ENCODE measurements at regions not wholly inside any gene's neighbourhood (a gene's known extent, or its start where the extent isn't known, plus 50 kb on each side); places are given as distances from the start of the nearest gene placed in this dataset.
"Not testable (repeated sequence)": the region's sequence is repeated elsewhere in the genome, so short reads cannot be mapped to it uniquely, and the experiment has no call there.

DNA sequence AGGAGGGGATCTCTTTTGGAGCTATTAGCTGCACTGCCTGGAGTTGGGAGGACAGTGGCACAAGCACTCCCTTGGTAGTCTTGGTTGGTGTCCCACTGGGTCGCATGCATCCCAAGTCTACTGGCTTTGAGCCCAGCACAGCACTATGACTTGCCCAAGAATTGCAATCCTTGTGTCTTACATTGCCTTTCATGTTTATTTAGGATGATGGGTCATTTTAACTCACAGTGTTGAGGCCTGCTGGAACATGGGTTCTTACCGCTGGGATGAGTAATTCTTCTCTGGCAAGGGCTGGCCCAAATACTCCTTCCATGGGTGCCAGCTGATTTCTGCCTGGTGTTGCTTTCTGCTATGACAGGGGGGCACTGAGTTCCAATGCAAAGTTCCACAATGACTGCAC lies 185.5 kb downstream of the TEX13C start:
- no peak for DNase-seq (ENCODE audit: low spot score)

DNA sequence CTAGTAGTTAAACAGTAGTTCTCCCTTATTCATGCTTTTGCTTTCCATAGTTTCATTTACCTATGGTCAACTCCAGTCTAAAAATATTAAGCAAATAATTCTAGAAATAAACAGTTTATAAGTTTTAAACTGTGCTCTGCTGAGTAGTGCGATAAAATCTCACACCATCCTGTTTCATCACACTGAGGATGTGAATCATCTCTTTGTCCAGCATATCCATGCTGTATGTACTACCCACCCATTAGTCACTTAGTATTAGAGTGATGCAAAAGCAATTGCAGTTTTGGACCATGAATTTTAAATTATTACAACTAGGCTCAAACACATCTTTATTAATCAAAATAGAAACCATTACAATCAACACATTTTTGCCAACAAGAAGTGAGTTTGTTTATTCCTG lies 187.4 kb downstream of the TEX13C start:
- peak; percentile 32 for DNase-seq (ENCODE audit: low spot score)

- DNase-seq (ENCODE audit: low spot score): no peak
Measured at GRCh38 chrX:125520029-125520428, 200.4 kb downstream of the TEX13C start.

GRCh38 chrX:125522752-125523151 lies 203.1 kb downstream of the TEX13C start:
- DNase-seq (ENCODE audit: low spot score): no peak

GRCh38 chrX:125532411-125533089 lies 212.9 kb downstream of the TEX13C start:
- no peak for DNase-seq (ENCODE audit: low spot score)

GRCh38 chrX:125533352-125533751 lies 213.7 kb downstream of the TEX13C start:
- no peak for DNase-seq (ENCODE audit: low spot score)

- no peak for DNase-seq (ENCODE audit: low spot score)
Measured at GRCh38 chrX:125544031-125544660, 224.5 kb downstream of the TEX13C start.

GRCh38 chrX:125544856-125545255 lies 225.2 kb downstream of the TEX13C start:
- DNase-seq (ENCODE audit: low spot score): no peak

DNA sequence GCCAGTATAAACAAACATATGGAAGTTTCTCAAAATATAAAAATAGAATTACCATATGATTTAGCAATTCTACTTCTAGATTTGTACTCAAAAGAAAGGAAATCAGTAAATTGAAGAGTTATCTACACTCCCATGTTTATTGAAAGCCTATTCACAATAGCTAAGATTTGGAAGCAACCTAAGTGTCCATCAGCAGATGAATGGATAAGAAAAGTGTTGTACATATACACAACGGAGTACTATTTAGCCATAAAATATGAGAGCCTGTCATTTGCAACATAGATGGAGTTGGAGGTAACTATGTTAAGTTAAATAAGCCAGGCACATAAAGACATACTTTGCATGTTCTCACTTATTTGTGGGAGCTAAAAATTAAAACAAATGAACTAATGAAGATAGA lies 257.8 kb downstream of the TEX13C start:
- no peak for DNase-seq (ENCODE audit: low spot score)

GRCh38 chrX:125604448-125604847 lies 284.8 kb downstream of the TEX13C start:
- no peak for DNase-seq (ENCODE audit: low spot score)

DNA sequence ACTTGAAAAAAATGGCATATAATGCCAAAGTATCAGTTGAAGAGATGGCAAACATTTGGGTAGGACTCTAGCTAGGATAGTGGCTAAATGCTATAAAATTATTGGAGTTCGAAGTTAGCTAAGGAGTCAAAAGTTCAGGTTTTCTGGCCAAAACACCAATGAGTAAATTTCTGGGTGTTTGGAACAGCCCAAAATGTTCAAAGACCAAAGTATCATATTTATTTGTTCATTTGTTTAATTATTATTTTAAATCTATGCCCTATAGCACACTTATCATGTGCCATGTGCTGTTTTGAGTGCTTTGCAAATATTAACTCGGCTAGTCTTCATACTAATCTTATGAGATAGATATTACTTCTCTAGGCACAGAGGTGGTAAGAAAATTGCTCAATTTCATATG lies 285.5 kb downstream of the TEX13C start:
- DNase-seq (ENCODE audit: low spot score): no peak

DNA sequence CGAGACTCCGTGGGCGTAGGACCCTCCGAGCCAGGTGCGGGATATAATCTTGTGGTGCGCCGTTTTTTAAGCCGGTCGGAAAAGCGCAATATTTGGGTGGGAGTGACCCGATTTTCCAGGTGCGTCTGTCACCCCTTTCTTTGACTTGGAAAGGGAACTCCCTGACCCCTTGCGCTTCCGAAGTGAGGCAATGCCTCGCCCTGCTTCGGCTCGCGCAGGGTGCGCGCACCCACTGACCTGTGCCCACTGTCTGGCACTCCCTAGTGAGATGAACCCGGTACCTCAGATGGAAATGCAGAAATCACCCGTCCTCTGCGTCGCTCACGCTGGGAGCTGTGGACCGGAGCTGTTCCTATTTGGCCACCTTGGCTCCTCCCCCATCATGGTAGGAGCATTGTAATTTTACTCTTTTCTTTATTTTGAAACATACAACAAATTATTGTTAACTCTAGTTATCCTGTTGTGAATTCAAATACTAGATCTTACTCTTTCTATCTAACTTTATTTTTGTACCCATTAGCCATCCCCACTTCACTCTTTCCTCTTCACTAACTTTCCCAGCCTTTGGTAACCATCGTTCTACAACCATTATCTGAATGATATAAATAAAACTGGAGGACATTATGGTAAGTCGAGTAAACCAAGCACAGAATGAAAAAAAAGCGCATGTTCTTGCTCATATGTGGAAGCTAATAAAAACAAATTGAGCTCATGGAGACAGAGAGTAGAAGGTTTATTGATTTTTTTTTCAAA lies 295.1 kb downstream of the TEX13C start:
- DNase-seq (ENCODE audit: low spot score): not testable (repeated sequence)

GRCh38 chrX:125620715-125621587 lies 301.3 kb downstream of the TEX13C start:
- DNase-seq (ENCODE audit: low spot score): no peak

DNA sequence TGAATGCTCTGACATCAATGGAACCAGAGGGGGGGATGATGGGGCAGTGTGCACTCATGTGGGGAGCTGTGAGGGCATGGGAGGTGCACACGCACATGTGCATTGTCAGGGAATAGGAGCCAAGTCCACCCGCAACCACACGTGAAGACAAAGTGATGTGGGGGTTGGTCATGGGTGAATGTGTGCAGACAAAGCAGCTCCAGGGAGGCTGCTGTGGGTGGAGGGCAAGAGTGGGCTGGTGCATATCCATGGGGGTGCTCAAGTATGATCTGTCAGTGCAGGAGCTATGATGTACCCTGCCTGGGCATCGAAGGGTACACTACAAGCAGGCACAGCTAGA lies 301.9 kb downstream of the TEX13C start:
- DNase-seq (ENCODE audit: low spot score): no peak

- no peak for DNase-seq (ENCODE audit: low spot score)
Measured at GRCh38 chrX:125622899-125623298, 303.2 kb downstream of the TEX13C start.

DNA sequence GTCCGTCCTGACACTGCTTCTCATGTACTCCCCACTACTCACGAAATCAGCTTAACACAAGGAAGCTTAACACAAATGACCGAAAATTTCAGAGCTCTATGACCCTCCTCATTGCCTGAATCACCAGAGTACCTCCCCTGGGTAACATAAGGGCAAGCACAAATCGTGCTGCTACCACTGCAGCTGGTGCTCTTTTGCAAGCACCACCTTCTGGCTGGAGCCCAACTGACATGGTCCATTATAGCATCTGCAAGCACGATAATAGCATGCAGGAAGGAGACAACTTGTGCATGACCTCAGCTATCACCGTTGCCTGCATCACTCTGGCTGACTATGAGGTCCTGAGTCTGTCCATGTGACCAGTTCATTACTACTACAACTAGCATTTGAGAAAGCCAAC lies 308.0 kb downstream of the TEX13C start:
- DNase-seq (ENCODE audit: low spot score): no peak

GRCh38 chrX:125628435-125628834 lies 308.8 kb downstream of the TEX13C start:
- no peak for DNase-seq (ENCODE audit: low spot score)

DNA sequence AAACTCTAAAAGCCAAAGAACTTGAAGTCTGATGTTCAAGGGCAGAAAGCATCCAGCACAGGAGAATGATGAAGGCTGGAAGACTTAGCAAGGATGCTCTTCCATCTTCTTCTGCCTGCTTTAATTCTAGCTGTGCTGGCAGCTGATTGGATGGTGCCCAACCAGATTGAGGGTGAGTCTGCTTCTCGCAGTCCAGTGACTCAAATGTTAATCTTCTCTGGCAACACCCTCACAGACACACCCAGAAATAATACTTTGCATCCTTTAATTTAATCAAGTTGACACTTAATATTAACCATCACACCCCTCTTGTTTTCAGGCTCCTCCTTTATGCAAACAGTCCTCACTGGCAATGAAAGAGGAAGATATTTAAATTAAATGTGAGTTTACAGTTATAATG lies 321.7 kb downstream of the TEX13C start:
- DNase-seq (ENCODE audit: low spot score): no peak

- DNase-seq (ENCODE audit: low spot score): peak; percentile 2
Measured at GRCh38 chrX:125646195-125646594, 326.5 kb downstream of the TEX13C start.

DNA sequence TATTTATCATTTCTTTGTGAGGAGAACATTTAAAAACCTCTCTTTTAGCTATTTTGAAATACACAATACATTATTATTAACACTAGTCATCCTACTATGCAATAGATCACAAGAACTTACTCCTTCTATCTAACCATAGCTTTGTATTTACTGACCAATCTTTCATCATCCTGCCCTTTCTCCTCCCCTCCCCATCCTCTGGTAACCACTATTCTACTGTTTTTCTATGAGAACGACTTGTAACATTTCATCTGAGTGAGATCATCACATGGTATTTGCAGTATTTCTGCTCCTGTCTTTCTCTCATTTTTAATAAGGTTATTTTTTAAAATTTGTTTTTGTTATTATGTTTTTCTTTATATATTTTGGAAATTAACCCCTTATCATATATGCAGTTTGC lies 331.8 kb downstream of the TEX13C start:
- peak; percentile 19 for DNase-seq (ENCODE audit: low spot score)

- DNase-seq (ENCODE audit: low spot score): no peak
Measured at GRCh38 chrX:125654501-125654900, 334.8 kb downstream of the TEX13C start.

DNA sequence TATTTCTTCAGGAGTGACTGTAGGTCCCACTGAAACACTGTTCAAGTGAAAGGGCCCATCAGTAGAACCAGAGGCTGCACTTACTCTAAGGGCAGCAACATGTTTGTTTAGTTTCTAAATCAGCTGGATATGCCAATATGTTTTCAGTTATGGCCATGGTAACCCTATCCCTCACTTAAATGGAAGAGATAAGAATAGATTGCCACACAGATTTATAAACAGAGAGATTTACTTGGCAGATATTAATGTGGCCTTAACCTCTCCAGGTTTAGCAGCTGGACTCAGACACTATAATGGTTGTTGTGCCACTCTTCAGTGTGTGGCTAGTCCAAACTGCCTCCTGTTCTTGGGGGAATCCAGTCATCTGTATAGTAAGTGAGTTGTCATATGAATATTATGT lies 354.1 kb downstream of the TEX13C start:
- no peak for DNase-seq (ENCODE audit: low spot score)
